ENCODE measurements at regions not wholly inside any gene's neighbourhood (a gene's known extent, or its start where the extent isn't known, plus 50 kb on each side); places are given as distances from the start of the nearest gene placed in this dataset.

DNA sequence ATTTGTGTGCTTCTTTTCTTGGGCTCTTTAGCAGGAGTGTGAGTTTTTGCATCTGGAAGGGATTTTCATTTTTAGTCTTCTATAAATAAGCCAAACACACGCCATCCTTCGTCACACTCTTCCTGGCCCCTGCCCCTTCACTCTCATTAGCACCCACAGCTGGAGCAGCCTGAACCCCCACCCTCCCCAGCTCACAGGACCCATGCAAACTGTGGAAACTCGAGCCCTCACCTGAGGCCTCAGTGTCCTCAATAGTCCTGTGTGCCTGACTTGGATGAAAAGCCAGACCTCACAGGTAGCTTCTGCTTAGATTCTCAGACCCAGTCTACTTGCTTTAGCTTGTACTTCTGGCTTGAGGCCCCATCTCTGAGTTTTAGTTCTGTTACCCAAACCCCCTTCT, 167.9 kb downstream of the MTHFS start:
- H3K4me2 ChIP-seq (ENCODE audit: insufficient read depth, insufficient read length, low read length), result no peak overlapping the region
- TF ChIP-seq, protein P1, sequence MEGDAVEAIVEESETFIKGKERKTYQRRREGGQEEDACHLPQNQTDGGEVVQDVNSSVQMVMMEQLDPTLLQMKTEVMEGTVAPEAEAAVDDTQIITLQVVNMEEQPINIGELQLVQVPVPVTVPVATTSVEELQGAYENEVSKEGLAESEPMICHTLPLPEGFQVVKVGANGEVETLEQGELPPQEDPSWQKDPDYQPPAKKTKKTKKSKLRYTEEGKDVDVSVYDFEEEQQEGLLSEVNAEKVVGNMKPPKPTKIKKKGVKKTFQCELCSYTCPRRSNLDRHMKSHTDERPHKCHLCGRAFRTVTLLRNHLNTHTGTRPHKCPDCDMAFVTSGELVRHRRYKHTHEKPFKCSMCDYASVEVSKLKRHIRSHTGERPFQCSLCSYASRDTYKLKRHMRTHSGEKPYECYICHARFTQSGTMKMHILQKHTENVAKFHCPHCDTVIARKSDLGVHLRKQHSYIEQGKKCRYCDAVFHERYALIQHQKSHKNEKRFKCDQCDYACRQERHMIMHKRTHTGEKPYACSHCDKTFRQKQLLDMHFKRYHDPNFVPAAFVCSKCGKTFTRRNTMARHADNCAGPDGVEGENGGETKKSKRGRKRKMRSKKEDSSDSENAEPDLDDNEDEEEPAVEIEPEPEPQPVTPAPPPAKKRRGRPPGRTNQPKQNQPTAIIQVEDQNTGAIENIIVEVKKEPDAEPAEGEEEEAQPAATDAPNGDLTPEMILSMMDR (conservative IDR thresholded peaks at IDR 0.05), result no peak
- H2BK120ac ChIP-seq (ENCODE audit: low read depth, low read length, poor library complexity, severe bottlenecking), result no peak overlapping the region
- no peak overlapping the region for H3K9ac ChIP-seq (ENCODE audit: extremely low read depth, insufficient read length, low read length)
- H2AFZ ChIP-seq (ENCODE audit: low read length), result no peak overlapping the region
- H3K79me1 ChIP-seq (ENCODE audit: insufficient read depth, low read depth, low read length, poor library complexity, severe bottlenecking), result no peaks in the 10 kb centered on the region
- no peaks in the 10 kb centered on the region for H3K23me2 ChIP-seq (ENCODE audit: insufficient read length, low read depth, low read length, poor library complexity, severe bottlenecking)
- no peak overlapping the region for H4K5ac ChIP-seq (ENCODE audit: insufficient read length, low read depth, low read length)
- H3K14ac ChIP-seq (ENCODE audit: insufficient read depth, low read length), result no peak overlapping the region
- H3K27me3 ChIP-seq (ENCODE audit: insufficient read depth, low read length), result no peaks in the 10 kb centered on the region
- H3K9me3 ChIP-seq (ENCODE audit: control insufficient read depth, low read depth, low read length), result no peaks in the 10 kb centered on the region
- H3K23ac ChIP-seq (ENCODE audit: insufficient read length, low read depth, low read length), result no peak overlapping the region
- no peak for DNase-seq
- H2BK15ac ChIP-seq (ENCODE audit: low read depth, low read length), result no peak overlapping the region
- Mint-ChIP-seq H3K27ac (no peak overlapping the region), H3K4me3 (no peak overlapping the region), H3K4me1 (peaks cover 2% of the 10 kb centered on the region in 2 experiments; a peak in 3 of 4 replicates), H3K9me3 (no peaks in the 10 kb centered on the region), H3K36me3 (ENCODE audit: insufficient read depth in 1 of 3, low read depth in 3 of 3) (no peaks in the 10 kb centered on the region), H3K27me3 (ENCODE audit: low read depth) (peaks cover 3% of the 10 kb centered on the region; the same call in 1 of the 2 replicates)
- no CpG with 5 or more reads among the region's 3 CpGs for WGBS (ENCODE audit: extremely low coverage, insufficient read length, low lambda C conversion rate)
- H3K79me2 ChIP-seq (ENCODE audit: insufficient read depth, low read length), result no peaks in the 10 kb centered on the region
- H2BK5ac ChIP-seq (ENCODE audit: insufficient read length, low read length), result no peak overlapping the region
- no peak overlapping the region for H3K27ac ChIP-seq (ENCODE audit: insufficient read length, low read depth, low read length)
- H3K4ac ChIP-seq (ENCODE audit: low read depth, low read length), result no peak overlapping the region
- no peak overlapping the region for H2BK12ac ChIP-seq (ENCODE audit: insufficient read length, low read depth, low read length)
- no peak overlapping the region for H3T11ph ChIP-seq (ENCODE audit: low read length)
- no peaks in the 10 kb centered on the region for H3K4me1 ChIP-seq (ENCODE audit: insufficient read depth, low read length)
- no peaks in the 10 kb centered on the region for H4K20me1 ChIP-seq (ENCODE audit: control insufficient read depth, insufficient read depth, insufficient read length)
- no peak overlapping the region for H2BK20ac ChIP-seq (ENCODE audit: low read depth, low read length, poor library complexity, severe bottlenecking)
- no peak overlapping the region for H2AK5ac ChIP-seq (ENCODE audit: insufficient read length, low read length)
- no peak overlapping the region for H3K56ac ChIP-seq (ENCODE audit: insufficient read length, low read depth, low read length)
- no peak overlapping the region for H4K8ac ChIP-seq (replicated peaks; ENCODE audit: insufficient read length, low read depth, low read length)
- no peak overlapping the region for H4K91ac ChIP-seq (ENCODE audit: insufficient read length, low read depth, low read length)
- H3K18ac ChIP-seq (ENCODE audit: insufficient read length, low read depth, low read length), result no peak overlapping the region
